Body of pancreas (tissue), 4 donors: ENCODE measurements at regions not wholly inside any gene's neighbourhood (a gene's known extent, or its start where the extent isn't known, plus 50 kb on each side); places are given as distances from the start of the nearest gene placed in this dataset.

Experiments used
- ATAC-seq: fragments of 150-250 bp; one replicate; pipeline ENCODE4 v1.9.1; 2016
- DNase-seq, 4 donors: peaks; one replicate each; pipeline ENCODE4 v3.0.0-alpha.2; 2019
- H3K27ac ChIP-seq, 4 donors: fragments of 200-600 bp; sonication (generic); 1 replicate in 3 of 4; 2 replicates in 1 of 4; pipeline versions ENCODE4 v1.5.1 to v1.6.1; 2016 to 2019; ENCODE audit warnings: mild to moderate bottlenecking in 1 of 4, mixed read lengths in 1 of 4, moderate library complexity in 1 of 4
- H3K27me3 ChIP-seq, 2 donors: fragments of 200-600 bp; sonication (generic); one replicate each; pipeline ENCODE4 v1.6.0; 2016; ENCODE audit warnings: mild to moderate bottlenecking in 1 of 2
- H3K36me3 ChIP-seq, 2 donors: fragments of 200-600 bp; sonication (generic); replicated peaks in 1 of 2; 2 replicates each; pipeline ENCODE4 v1.5.1; 2016; ENCODE audit warnings: low read depth in 2 of 2; ENCODE audit not compliant: insufficient read depth in 1 of 2
- H3K4me1 ChIP-seq: fragments of 200-600 bp; sonication (generic); one replicate; pipeline ENCODE4 v1.6.0; 2016
- H3K4me3 ChIP-seq, 2 donors: fragments of 200-600 bp; sonication (generic); 1 replicate in 1 of 2; 2 replicates in 1 of 2; pipeline ENCODE4 v1.5.1; 2016 to 2019
- H3K9me3 ChIP-seq, 3 donors: fragments of 200-600 bp; sonication (generic); 1 replicate in 2 of 3; 2 replicates in 1 of 3; pipeline ENCODE4 v1.5.1; 2016
- POLR2A ChIP-seq, 3 donors: fragments of 450-650 bp; IDR thresholded peaks; one replicate each; pipeline ENCODE4 v1.6.1; 2016; ENCODE audit warnings: antibody characterized with exemption in 3 of 3, mild to moderate bottlenecking in 2 of 3
- WGBS, 2 donors: methylation state at CpG; one replicate each; pipeline ENCODE4 v1.1.5; 2017; 5-methylcytosine and 5-hydroxymethylcytosine counted together
- intact Hi-C: fragments of 100-400 bp; cut with DNase I; formaldehyde crosslinking; loops from one replicate; pipeline ENCODE4 v1.15.1; 2023
- TF ChIP-seq, protein P1 (sequence below), 7 experiments: fragments of 450-650 bp in 4 of 7; fragments of 200-600 bp in 3 of 7; sonication (generic) in 3 of 7; IDR thresholded peaks; one replicate each; pipeline ENCODE4 v1.5.1; 2016 to 2019; ENCODE audit warnings: antibody characterized with exemption in 7 of 7

- no peak for ATAC-seq
- Histone ChIP-seq H3K4me3 (no peak overlapping the region), H3K9me3 (no peaks in the 10 kb centered on the region), H3K27me3 (no peaks in the 10 kb centered on the region), H3K4me1 (no peaks in the 10 kb centered on the region), H3K27ac (no peak overlapping the region), H3K36me3 (no peaks in the 10 kb centered on the region)
- TF ChIP-seq POLR2A (IDR thresholded peaks at IDR 0.05) = no peak
- TF ChIP-seq, protein P1, sequence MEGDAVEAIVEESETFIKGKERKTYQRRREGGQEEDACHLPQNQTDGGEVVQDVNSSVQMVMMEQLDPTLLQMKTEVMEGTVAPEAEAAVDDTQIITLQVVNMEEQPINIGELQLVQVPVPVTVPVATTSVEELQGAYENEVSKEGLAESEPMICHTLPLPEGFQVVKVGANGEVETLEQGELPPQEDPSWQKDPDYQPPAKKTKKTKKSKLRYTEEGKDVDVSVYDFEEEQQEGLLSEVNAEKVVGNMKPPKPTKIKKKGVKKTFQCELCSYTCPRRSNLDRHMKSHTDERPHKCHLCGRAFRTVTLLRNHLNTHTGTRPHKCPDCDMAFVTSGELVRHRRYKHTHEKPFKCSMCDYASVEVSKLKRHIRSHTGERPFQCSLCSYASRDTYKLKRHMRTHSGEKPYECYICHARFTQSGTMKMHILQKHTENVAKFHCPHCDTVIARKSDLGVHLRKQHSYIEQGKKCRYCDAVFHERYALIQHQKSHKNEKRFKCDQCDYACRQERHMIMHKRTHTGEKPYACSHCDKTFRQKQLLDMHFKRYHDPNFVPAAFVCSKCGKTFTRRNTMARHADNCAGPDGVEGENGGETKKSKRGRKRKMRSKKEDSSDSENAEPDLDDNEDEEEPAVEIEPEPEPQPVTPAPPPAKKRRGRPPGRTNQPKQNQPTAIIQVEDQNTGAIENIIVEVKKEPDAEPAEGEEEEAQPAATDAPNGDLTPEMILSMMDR (IDR thresholded peaks at IDR 0.05) = no peak
- WGBS, 2 donors = 59 to 83% methylated on average over 2 of the region's 2 CpGs
- no peak for DNase-seq
- intact Hi-C loops = no loop called here
These were observed 219.1 kb upstream of the RND3 start for GRCh38 chr2:150706561-150706960.

- Histone ChIP-seq H3K4me3 (no peak overlapping the region), H3K4me1 (no peaks in the 10 kb centered on the region), H3K9me3 (no peaks in the 10 kb centered on the region), H3K27ac (no peak overlapping the region), H3K27me3 (no peaks in the 10 kb centered on the region), H3K36me3 (no peaks in the 10 kb centered on the region)
- TF ChIP-seq, protein P1 (IDR thresholded peaks at IDR 0.05) = no peak
- TF ChIP-seq POLR2A (IDR thresholded peaks at IDR 0.05) = no peak
- no peak for ATAC-seq
- DNase-seq = no peak
- intact Hi-C loops = no loop called here
- 53 to 54% methylated on average over 2 of the region's 2 CpGs for WGBS, 2 donors
These were observed 218.3 kb upstream of the RND3 start for GRCh38 chr2:150705767-150706166.

GRCh38 chr2:150705357-150705756, 217.9 kb upstream of the RND3 start:
- intact Hi-C loops = no loop called here

GRCh38 chr2:150702791-150703190, 215.3 kb upstream of the RND3 start:
- intact Hi-C loops = no loop called here

More at GRCh38 chr2:150705357-150705756, 217.9 kb upstream of the RND3 start:
- ATAC-seq (no peak), DNase-seq (no peak)
- TF ChIP-seq, protein P1 (IDR thresholded peaks at IDR 0.05) = no peak
- TF ChIP-seq POLR2A (IDR thresholded peaks at IDR 0.05) = no peak
- WGBS, 2 donors = 61 to 68% methylated on average over 2 of the region's 2 CpGs
- H3K36me3 ChIP-seq = no peaks in the 10 kb centered on the region
- no peak overlapping the region for H3K27ac ChIP-seq
- H3K4me1 ChIP-seq = no peaks in the 10 kb centered on the region
- no peaks in the 10 kb centered on the region for H3K27me3 ChIP-seq
- H3K9me3 ChIP-seq = no peaks in the 10 kb centered on the region
- no peak overlapping the region for H3K4me3 ChIP-seq

More at GRCh38 chr2:150702791-150703190, 215.3 kb upstream of the RND3 start:
- Histone ChIP-seq H3K9me3 (no peaks in the 10 kb centered on the region), H3K36me3 (no peaks in the 10 kb centered on the region), H3K4me3 (no peak overlapping the region), H3K27ac (no peak overlapping the region), H3K27me3 (no peaks in the 10 kb centered on the region), H3K4me1 (no peaks in the 10 kb centered on the region)
- no peak for DNase-seq
- TF ChIP-seq, protein P1 (IDR thresholded peaks at IDR 0.05) = no peak
- TF ChIP-seq POLR2A (IDR thresholded peaks at IDR 0.05) = no peak
- 39 to 46% methylated on average over 2 of the region's 2 CpGs for WGBS, 2 donors
- no peak for ATAC-seq
